PC-3 (cell line): ENCODE measurements at regions not wholly inside any gene's neighbourhood (a gene's known extent, or its start where the extent isn't known, plus 50 kb on each side); places are given as distances from the start of the nearest gene placed in this dataset.

Experiments
- ATAC-seq: fragments of 200-7000 bp; cut with Tn5 transposase; 2 replicates; pipeline ENCODE4 v1.9.1; 2020; ENCODE audit warnings: mild to moderate bottlenecking, moderate library complexity
- BruUV-seq: library from RNA; stranded (reverse); fragments of 400-500 nt; replicated peaks from 2 replicates; lab custom pipeline; 2021; lab: Mats Ljungman, UMichigan
- CTCF ChIA-PET: fragments of 300-600 bp; sonication (Branson Sonifier 250); formaldehyde crosslinking; loops from one replicate; lab custom pipeline; 2022; ENCODE audit warnings: antibody characterized with exemption; lab: Charles Lee
- POLR2A ChIA-PET: fragments of 300-600 bp; sonication (Branson Sonifier 250); formaldehyde crosslinking; loops from one replicate; lab custom pipeline; 2022; ENCODE audit warnings: antibody characterized with exemption; ENCODE audit not compliant: unreplicated experiment; lab: Charles Lee
- DNase-seq: peaks from one replicate; pipeline ENCODE4 v3.0.0-alpha.2; 2015
- H2AFZ ChIP-seq: fragments of 300-600 bp; sonication (generic); 2 replicates; pipeline ENCODE4 v1.6.0; 2016; ENCODE audit warnings: antibody characterized with exemption, low read length
- H3F3A ChIP-seq: fragments of 300-600 bp; sonication (generic); one replicate; pipeline ENCODE4 v1.6.0; 2017; ENCODE audit warnings: antibody characterized with exemption, low read length, control low read depth, mild to moderate bottlenecking; ENCODE audit not compliant: unreplicated experiment
- H3K27ac ChIP-seq: fragments of 300-600 bp; sonication (generic); 2 replicates; pipeline ENCODE4 v1.5.1; 2016; ENCODE audit warnings: mild to moderate bottlenecking, low read length
- H3K27me3 ChIP-seq: fragments of 300-600 bp; sonication (generic); 2 replicates; pipeline ENCODE4 v1.6.1; 2016; ENCODE audit warnings: low read length, mixed read lengths
- H3K36me3 ChIP-seq: fragments of 300-600 bp; sonication (generic); 2 replicates; pipeline ENCODE4 v1.6.1; 2016; ENCODE audit warnings: low read depth, mixed run types, low read length, mixed read lengths
- H3K4me1 ChIP-seq: fragments of 300-600 bp; sonication (generic); 2 replicates; pipeline ENCODE4 v1.5.1; 2016; ENCODE audit warnings: low read length; ENCODE audit not compliant: insufficient read depth
- H3K4me2 ChIP-seq: fragments of 300-600 bp; sonication (generic); 2 replicates; pipeline ENCODE4 v1.6.0; 2016; ENCODE audit warnings: low read length
- H3K4me3 ChIP-seq: fragments of 300-600 bp; sonication (generic); 2 replicates; pipeline ENCODE4 v1.5.1; 2016; ENCODE audit warnings: mild to moderate bottlenecking, low read length, mixed read lengths
- H3K79me2 ChIP-seq: fragments of 300-600 bp; sonication (generic); 2 replicates; pipeline ENCODE4 v1.6.1; 2017; ENCODE audit warnings: low read length, mixed read lengths
- H3K9ac ChIP-seq: fragments of 300-600 bp; sonication (generic); 2 replicates; pipeline ENCODE4 v1.6.0; 2016; ENCODE audit warnings: mild to moderate bottlenecking, low read length
- H3K9me2 ChIP-seq: fragments of 300-600 bp; sonication (generic); replicated peaks from 2 replicates; pipeline ENCODE4 v1.6.1; 2016; ENCODE audit warnings: mixed run types, low read length, mixed read lengths
- H3K9me3 ChIP-seq: fragments of 300-600 bp; sonication (generic); 2 replicates; pipeline ENCODE4 v1.6.1; 2016; ENCODE audit warnings: low read length, mixed read lengths
- H4K20me1 ChIP-seq: fragments of 300-600 bp; sonication (generic); 2 replicates; pipeline ENCODE4 v1.6.1; 2016; ENCODE audit warnings: low read length, mixed read lengths
- CTCF ChIP-seq: fragments of 300-600 bp; sonication (generic); conservative IDR thresholded peaks from 2 replicates; pipeline ENCODE4 v1.5.1; 2017; ENCODE audit warnings: antibody characterized with exemption, low read depth, mild to moderate bottlenecking, low read length
- EZH2 ChIP-seq: fragments of 300-600 bp; sonication (generic); IDR thresholded peaks from one replicate; pipeline ENCODE4 v1.6.1; 2017; ENCODE audit warnings: antibody characterized with exemption, mild to moderate bottlenecking, low read length; ENCODE audit not compliant: unreplicated experiment
- EZH2phosphoT487 ChIP-seq: fragments of 300-600 bp; sonication (generic); IDR thresholded peaks from 2 replicates; pipeline ENCODE4 v1.6.1; 2018; ENCODE audit warnings: mild to moderate bottlenecking, antibody characterized with exemption, low read length, borderline replicate concordance
- intact Hi-C: fragments of 100-400 bp; cut with micrococcal nuclease; formaldehyde crosslinking; loops from 2 replicates; pipeline ENCODE4 v1.9.0; 2023

- Histone ChIP-seq H3K79me2 (no peaks in the 10 kb centered on the region), H3K9me2 (no peaks in the 10 kb centered on the region), H3K9ac (no peak overlapping the region), H3K4me3 (no peak overlapping the region), H3K4me2 (peak overlapping the region; percentile 32; the same call in 1 of the 2 replicates), H4K20me1 (no peaks in the 10 kb centered on the region), H3K36me3 (no peaks in the 10 kb centered on the region), H2AFZ (no peak overlapping the region), H3K9me3 (no peaks in the 10 kb centered on the region), H3K27ac (no peak overlapping the region), H3K27me3 (no peaks in the 10 kb centered on the region), H3F3A (no peaks in the 10 kb centered on the region), H3K4me1 (peaks cover 54% of the 10 kb centered on the region)
- ChIA-PET POLR2A (interaction anchor here (0.6 kb wide), 1 partner anchor 525 kb away, joined by 7 read pairs; no protein-coding TSS in a partner anchor), CTCF (no interaction called here)
- intact Hi-C loops, result loop anchor here (5.0 to 10.0 kb wide), 4 partner anchors 149 to 497 kb away; no protein-coding TSS in a partner anchor
- no TSS peak for BruUV-seq
- ATAC-seq, result peak; percentile 33
- TF ChIP-seq EZH2phosphoT487, result no peak
- TF ChIP-seq EZH2, result no peak
- peak; percentile 26 for DNase-seq
These were observed 346.6 kb upstream of the DCBLD2 start for GRCh38 chr3:99248130-99248529.

DNA sequence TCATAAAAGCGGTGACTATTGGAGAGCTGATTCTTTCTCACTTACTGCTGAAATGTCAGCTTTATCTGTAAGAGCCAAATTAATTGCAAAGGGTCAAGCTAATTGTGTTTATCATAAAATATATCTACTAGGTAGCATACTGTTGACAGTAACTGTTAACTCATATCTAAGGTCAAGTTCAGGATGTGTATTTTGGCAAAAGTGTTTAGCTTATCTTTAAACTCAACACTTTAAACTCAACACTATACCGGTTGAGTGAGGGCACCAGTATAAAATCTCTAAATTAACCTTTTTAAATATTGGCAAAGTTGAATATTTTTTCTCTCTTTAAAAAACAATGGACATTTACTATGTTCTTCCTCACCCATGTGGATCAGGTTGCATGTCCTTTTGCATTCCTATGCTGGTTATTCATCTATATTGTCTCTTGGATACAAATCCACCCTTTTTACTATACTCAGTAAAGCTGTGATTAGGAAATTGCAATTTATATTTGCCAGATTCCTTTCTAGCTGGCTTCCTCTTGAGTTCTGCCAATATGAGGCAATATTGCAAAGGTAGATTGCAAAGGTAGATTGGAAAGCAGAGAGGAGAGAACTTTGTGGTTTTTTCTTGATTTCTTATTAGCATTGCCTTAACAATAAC is 344.6 kb upstream of the DCBLD2 start:
- H4K20me1 ChIP-seq, result no peaks in the 10 kb centered on the region
- H3K9me3 ChIP-seq, result no peaks in the 10 kb centered on the region
- no peak overlapping the region for H3K9ac ChIP-seq
- H3K79me2 ChIP-seq, result no peaks in the 10 kb centered on the region
- peaks cover 66% of the 10 kb centered on the region for H3K4me1 ChIP-seq
- H3K9me2 ChIP-seq, result no peaks in the 10 kb centered on the region
- intact Hi-C loops, result loop anchor here (1.0 to 10.0 kb wide), 6 partner anchors 69 to 499 kb away; no protein-coding TSS in a partner anchor
- H3K27ac ChIP-seq, result no peak overlapping the region
- no peak overlapping the region; the same call in 1 of the 2 replicates for H2AFZ ChIP-seq
- no peaks in the 10 kb centered on the region for H3K27me3 ChIP-seq
- ATAC-seq (peak; percentile 74), DNase-seq (peak; percentile 80)
- no TSS peak for BruUV-seq
- H3K4me2 ChIP-seq, result peak overlapping the region; percentile 32
- no peaks in the 10 kb centered on the region for H3F3A ChIP-seq
- H3K4me3 ChIP-seq, result no peak overlapping the region
- no peaks in the 10 kb centered on the region for H3K36me3 ChIP-seq
- CTCF ChIA-PET, result no interaction called here
- POLR2A ChIA-PET, result no interaction called here
- TF ChIP-seq EZH2 (no peak), CTCF (no peak), EZH2phosphoT487 (no peak)

DNA sequence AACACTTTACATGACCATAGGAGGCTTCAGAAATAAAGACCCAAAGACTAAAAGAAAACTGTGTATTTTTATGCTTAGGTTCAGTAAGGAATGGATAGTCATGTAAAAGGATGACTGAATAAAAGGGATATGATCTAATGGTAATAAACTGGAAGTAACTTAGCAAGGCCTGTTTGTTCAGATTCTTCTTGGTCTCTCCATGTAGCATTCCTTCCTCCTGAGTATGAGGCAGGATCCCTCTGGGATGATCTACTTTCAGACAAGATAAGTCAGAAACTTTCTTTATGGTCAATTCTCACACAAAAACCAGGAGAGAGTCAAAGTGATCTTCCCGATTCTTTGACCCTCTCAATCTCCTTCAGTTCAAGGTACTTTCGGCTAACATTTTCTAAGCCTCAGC is 340.8 kb upstream of the DCBLD2 start:
- POLR2A ChIA-PET, result no interaction called here
- BruUV-seq, result no TSS peak
- H3K9ac ChIP-seq, result no peak overlapping the region
- H3K4me3 ChIP-seq, result no peak overlapping the region
- CTCF ChIA-PET, result no interaction called here
- H3K4me2 ChIP-seq, result peak overlapping the region; percentile 38
- H3K4me1 ChIP-seq, result peaks cover 27% of the 10 kb centered on the region
- H3K36me3 ChIP-seq, result no peaks in the 10 kb centered on the region
- peak overlapping the region; percentile 51; the same call in 1 of the 2 replicates for H2AFZ ChIP-seq
- no peaks in the 10 kb centered on the region for H3K27me3 ChIP-seq
- no peaks in the 10 kb centered on the region for H3K9me2 ChIP-seq
- H3F3A ChIP-seq, result no peaks in the 10 kb centered on the region
- intact Hi-C loops, result loop anchor here (10.0 kb wide), 1 partner anchor 503 kb away; no protein-coding TSS in a partner anchor
- H4K20me1 ChIP-seq, result no peaks in the 10 kb centered on the region
- no peak overlapping the region for H3K27ac ChIP-seq
- DNase-seq, result peak; percentile 55
- H3K79me2 ChIP-seq, result no peaks in the 10 kb centered on the region
- no peak for TF ChIP-seq CTCF
- no peak for TF ChIP-seq EZH2
- no peaks in the 10 kb centered on the region for H3K9me3 ChIP-seq
- peak; percentile 34; the same call in 1 of the 2 replicates for ATAC-seq
